Activated naive CD4-positive, alpha-beta T cell (primary cell): ENCODE measurements at regions not wholly inside any gene's neighbourhood (a gene's known extent, or its start where the extent isn't known, plus 50 kb on each side); places are given as distances from the start of the nearest gene placed in this dataset.
"Not testable (repeated sequence)": the region's sequence is repeated elsewhere in the genome, so short reads cannot be mapped to it uniquely, and the experiment has no call there.

Experiments used
- DNase-seq, 4 experiments: peaks; one replicate each; lab custom pipeline; 2025; lab: John Stamatoyannopoulos, UW

- DNase-seq = no peak
Observed at GRCh38 chrX:63466690-63467089, 115.6 kb upstream of the SPIN4 start.

- no peak for DNase-seq
Observed at GRCh38 chrX:63458981-63459380, 107.8 kb upstream of the SPIN4 start.

DNA sequence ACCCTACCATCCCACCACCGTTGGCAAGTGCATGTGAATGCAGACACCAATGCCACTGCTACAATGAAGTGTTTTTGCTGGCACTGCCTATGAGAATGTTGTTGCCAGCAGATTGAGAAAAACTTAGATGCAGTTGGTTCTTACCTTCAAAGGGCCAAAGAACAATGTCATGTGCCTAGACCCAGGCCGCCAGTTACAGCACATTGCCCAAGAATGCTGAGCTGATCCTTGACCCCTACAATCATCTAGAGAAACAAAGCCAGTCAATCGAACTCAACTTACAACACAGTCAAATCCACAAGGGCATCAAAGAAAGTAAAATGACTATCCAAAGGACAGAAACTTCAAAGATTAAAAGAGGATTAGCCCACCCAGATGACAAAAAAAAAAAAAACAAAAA lies 102.4 kb upstream of the SPIN4 start:
- no peak for DNase-seq

DNA sequence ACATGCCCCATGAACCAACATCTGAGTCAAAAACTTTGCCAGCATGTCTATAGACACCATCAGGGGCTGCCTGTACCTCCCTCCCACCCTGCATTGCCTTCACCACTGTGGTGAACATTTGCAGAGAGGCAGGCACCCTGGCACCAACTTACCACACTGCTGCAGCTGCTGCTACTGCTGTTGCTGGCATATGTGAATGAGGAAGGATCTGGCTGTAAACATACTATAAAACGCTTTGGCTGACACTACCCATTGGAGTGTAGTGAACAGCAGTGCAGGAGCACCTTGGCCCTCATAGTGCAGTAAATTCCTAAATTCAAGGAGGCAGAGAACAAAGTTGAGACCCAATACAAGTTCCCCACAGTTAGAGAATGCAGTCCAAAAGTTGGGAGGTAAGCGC lies 90.6 kb upstream of the SPIN4 start:
- no peak for DNase-seq

GRCh38 chrX:63439580-63439979 lies 88.4 kb upstream of the SPIN4 start:
- DNase-seq = no peak

DNA sequence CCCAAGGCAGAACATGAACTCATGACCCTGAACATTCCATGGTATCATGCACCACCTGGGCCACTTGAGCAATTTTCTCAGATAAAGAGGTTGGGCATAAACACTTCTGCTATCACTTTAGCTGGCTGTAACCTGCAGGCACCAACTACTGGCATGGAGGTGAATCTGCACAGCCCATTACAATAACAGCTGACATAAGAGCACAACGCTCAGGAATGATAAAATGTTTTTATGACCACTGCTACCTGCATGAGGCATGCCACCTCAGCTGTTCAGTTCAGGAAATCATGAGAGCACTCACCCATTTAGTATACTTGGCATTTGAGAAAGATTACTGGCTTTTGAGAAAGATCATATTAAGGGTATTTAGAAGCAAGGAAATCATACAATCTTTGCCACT lies 85.7 kb upstream of the SPIN4 start:
- DNase-seq = no peak

GRCh38 chrX:63434665-63435064 lies 83.5 kb upstream of the SPIN4 start:
- no peak for DNase-seq

DNA sequence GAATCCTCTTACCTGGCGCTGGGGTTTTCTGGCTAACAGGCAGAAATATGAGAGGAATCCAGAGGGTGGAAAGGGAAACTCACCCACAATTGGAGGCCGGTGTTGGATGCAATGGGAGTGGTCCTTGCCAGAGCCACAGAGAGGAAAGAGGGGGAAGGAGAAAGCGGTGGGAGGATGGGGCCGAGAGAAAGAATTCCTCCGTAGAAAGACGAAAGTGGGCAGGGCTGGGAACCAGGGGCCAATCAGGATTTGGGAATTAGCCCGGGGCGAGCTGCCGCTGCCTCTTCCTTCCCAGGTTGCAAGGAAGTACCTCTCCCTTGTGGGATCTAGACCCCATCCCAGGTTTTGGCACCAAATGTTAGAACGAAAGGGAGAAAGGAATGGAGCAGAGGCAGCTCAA lies 83.1 kb upstream of the SPIN4 start:
- DNase-seq = no peak

DNA sequence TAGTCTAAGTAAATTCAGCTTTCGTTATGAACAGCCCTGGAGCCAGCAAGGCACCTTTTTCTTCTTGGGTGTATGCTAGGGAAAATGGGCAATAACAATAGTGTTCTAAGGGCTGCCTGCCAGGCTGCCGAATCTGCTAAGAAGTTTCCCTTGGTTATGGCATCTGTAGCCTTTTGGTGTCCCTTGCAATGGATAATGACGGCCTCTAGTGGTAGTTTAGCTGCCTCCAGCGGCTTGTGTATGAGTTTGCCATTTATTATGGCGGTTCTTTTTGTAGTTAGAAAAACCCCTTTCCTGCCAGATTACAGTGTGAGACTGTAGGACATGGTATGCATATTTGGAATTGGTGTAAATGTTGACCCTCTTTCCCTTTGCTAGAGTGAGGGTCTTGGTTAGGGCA lies 78.9 kb upstream of the SPIN4 start:
- DNase-seq = no peak

GRCh38 chrX:63428348-63428747 lies 77.2 kb upstream of the SPIN4 start:
- no peak for DNase-seq

GRCh38 chrX:63426519-63426918 lies 75.4 kb upstream of the SPIN4 start:
- no peak for DNase-seq

DNA sequence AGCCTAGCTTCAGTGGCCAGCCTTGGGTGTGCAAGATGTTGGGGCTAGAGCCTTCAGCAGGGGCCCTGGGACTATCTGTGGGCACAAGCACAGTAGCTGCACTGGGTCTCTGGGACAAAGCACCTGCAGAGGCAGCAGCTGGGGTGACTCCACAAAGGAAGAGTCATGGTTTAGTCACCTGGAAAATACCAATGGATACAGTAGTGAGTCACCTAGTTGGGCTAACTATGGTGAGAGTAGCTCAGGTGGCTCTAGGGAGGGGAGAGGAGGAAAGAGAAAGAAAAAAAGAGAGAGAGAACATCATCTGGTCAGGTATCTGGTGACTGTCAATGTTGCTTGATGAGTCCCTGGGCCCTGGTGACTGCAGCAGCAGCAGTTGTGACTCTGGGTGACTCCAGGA lies 72.9 kb upstream of the SPIN4 start:
- no peak for DNase-seq

- DNase-seq = no peak
Observed at GRCh38 chrX:63421411-63421810, 70.3 kb upstream of the SPIN4 start.

- DNase-seq = no peak
Observed at GRCh38 chrX:63418211-63418610, 67.1 kb upstream of the SPIN4 start.

DNA sequence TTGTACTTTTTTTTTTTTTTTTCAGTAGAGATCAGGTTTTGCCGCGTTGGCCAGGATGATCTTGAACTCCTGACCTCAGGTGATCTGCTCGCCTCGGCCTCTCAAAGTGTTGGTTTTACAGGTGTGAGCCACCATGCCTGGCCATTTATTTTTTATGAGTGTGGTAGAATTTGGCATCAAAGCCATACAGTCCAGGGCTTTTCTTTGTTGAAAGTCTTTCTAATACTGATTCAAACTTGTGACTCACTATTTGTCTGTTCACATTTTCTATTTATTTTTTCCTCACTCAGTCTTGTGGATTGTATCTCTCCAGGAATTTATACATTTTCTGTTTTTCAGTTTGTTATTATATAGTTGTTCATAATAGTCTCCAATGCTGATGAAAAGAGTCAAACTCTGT lies 66.5 kb upstream of the SPIN4 start:
- DNase-seq = no peak

- DNase-seq = not testable (repeated sequence)
Observed at GRCh38 chrX:63409934-63410333, 58.8 kb upstream of the SPIN4 start.

GRCh38 chrX:63408050-63408449 lies 56.9 kb upstream of the SPIN4 start:
- DNase-seq = no peak

DNA sequence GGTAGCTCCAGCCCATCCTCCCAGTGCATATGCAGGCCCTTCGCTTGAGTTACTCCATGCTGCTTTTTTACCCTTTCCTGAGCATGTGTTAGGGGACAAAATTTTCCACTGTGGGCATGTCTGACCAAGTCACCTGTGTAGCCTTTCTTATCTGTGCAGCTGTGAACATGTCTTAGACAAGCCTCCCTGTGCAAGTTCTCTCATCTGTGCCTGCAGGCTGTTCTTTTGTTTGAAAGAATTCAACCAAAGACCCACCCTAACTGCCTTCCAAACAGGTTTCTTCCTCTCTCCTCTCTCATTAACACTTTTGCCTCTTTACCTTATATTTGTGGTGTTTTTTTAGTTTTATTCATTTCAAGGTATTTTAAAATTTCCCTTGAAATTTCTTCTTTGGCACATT lies 53.2 kb upstream of the SPIN4 start:
- DNase-seq = no peak

GRCh38 chrX:63402106-63402505 lies 51.0 kb upstream of the SPIN4 start:
- DNase-seq = no peak
